ENCODE measurements at regions not wholly inside any gene's neighbourhood (a gene's known extent, or its start where the extent isn't known, plus 50 kb on each side); places are given as distances from the start of the nearest gene placed in this dataset.
A peak's percentile ranks its signal among the peaks of the same experiment; 100 is the strongest.

GRCh38 chr4:183816077-183816476, 89.0 kb upstream of the STOX2 start:
- POLR2A ChIA-PET: no interaction called here
- CTCF ChIA-PET (ENCODE audit: low intra/inter-chr PET ratio, low total read pairs): no interaction called here
- no TSS peak for BruUV-seq (replicated peaks)

More at GRCh38 chr4:183816077-183816476, 89.0 kb upstream of the STOX2 start:
- no peak for DNase-seq (ENCODE audit: low spot score)
- no peak for ATAC-seq
- H3K9me3 ChIP-seq (ENCODE audit: low read length): no peaks in the 10 kb centered on the region
- H3K27me3 ChIP-seq (ENCODE audit: control insufficient read depth in 1 of 2, insufficient read depth in 2 of 2, low read length in 2 of 2): peaks cover 1 to 2% of the 10 kb centered on the region in 2 experiments; a peak in 2 of 5 replicates
- WGBS (ENCODE audit: low lambda C conversion rate): 57% methylated on average over 6 of the region's 6 CpGs
- no peak overlapping the region for H3K4me3 ChIP-seq (replicated peaks in 1 of 3; ENCODE audit: insufficient read depth in 1 of 3, low read depth in 2 of 3, low read length in 3 of 3)
- intact Hi-C loops (cut with micrococcal nuclease; ENCODE audit: unreplicated experiment): no loop called here
- H3K4me2 ChIP-seq (ENCODE audit: low read depth, low read length): no peak overlapping the region
- TF ChIP-seq SOX13 (IDR thresholded peaks at IDR 0.05) (no peak), SOX13 (CRISPR knock-in tag; conservative IDR thresholded peaks at IDR 0.05 in 1 of 2, IDR thresholded peaks at IDR 0.05 in 1 of 2) (no peak), BCL3 (CRISPR knock-in tag; IDR thresholded peaks at IDR 0.05) (no peak), ZFP41 (CRISPR knock-in tag; IDR thresholded peaks at IDR 0.05; ENCODE audit: borderline replicate concordance) (no peak), ZBTB38 (CRISPR knock-in tag; IDR thresholded peaks at IDR 0.05) (no peak), ZFP36L1 (CRISPR knock-in tag; IDR thresholded peaks at IDR 0.05) (no peak), HOXA7 (CRISPR knock-in tag; IDR thresholded peaks at IDR 0.05) (no peak), CREB1 (IDR thresholded peaks at IDR 0.05) (peak; percentile 66), CREB1 (CRISPR knock-in tag; IDR thresholded peaks at IDR 0.05) (no peak), ATF7 (IDR thresholded peaks at IDR 0.05) (peak; percentile 44), ATF7 (CRISPR knock-in tag; IDR thresholded peaks at IDR 0.05) (no peak)
- TF ChIP-seq, protein P1, sequence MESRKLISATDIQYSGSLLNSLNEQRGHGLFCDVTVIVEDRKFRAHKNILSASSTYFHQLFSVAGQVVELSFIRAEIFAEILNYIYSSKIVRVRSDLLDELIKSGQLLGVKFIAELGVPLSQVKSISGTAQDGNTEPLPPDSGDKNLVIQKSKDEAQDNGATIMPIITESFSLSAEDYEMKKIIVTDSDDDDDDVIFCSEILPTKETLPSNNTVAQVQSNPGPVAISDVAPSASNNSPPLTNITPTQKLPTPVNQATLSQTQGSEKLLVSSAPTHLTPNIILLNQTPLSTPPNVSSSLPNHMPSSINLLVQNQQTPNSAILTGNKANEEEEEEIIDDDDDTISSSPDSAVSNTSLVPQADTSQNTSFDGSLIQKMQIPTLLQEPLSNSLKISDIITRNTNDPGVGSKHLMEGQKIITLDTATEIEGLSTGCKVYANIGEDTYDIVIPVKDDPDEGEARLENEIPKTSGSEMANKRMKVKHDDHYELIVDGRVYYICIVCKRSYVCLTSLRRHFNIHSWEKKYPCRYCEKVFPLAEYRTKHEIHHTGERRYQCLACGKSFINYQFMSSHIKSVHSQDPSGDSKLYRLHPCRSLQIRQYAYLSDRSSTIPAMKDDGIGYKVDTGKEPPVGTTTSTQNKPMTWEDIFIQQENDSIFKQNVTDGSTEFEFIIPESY (CRISPR knock-in tag; IDR thresholded peaks at IDR 0.05): no peak
- no peak overlapping the region for H3K9ac ChIP-seq (ENCODE audit: insufficient read depth, low read depth, low read length)
- no peaks in the 10 kb centered on the region for H3K36me3 ChIP-seq (replicated peaks in 1 of 2; ENCODE audit: control insufficient read depth in 1 of 2, insufficient read depth in 2 of 2, low read length in 2 of 2)
- in situ Hi-C loops (cut with HindIII; ENCODE audit: extremely low pct_ligation_motif_present, low pct_unique_long_range_greater_than_20kb): no loop called here
- H3K27ac ChIP-seq (ENCODE audit: extremely low read length, insufficient read depth, low read length): no peak overlapping the region
- no peaks in the 10 kb centered on the region for H4K20me1 ChIP-seq (ENCODE audit: insufficient read depth, low read length)
- no peaks in the 10 kb centered on the region for H3K4me1 ChIP-seq (ENCODE audit: insufficient read depth, low read length)
- no peaks in the 10 kb centered on the region for H3K79me2 ChIP-seq (ENCODE audit: insufficient read depth, low read length)
- FAIRE-seq: no peak
- H2AFZ ChIP-seq (ENCODE audit: low read length): no peak overlapping the region

Measured in HepG2 (cell line).